ENCODE measurements at regions not wholly inside any gene's neighbourhood (a gene's known extent, or its start where the extent isn't known, plus 50 kb on each side); places are given as distances from the start of the nearest gene placed in this dataset.
A peak's percentile ranks its signal among the peaks of the same experiment; 100 is the strongest.

DNA sequence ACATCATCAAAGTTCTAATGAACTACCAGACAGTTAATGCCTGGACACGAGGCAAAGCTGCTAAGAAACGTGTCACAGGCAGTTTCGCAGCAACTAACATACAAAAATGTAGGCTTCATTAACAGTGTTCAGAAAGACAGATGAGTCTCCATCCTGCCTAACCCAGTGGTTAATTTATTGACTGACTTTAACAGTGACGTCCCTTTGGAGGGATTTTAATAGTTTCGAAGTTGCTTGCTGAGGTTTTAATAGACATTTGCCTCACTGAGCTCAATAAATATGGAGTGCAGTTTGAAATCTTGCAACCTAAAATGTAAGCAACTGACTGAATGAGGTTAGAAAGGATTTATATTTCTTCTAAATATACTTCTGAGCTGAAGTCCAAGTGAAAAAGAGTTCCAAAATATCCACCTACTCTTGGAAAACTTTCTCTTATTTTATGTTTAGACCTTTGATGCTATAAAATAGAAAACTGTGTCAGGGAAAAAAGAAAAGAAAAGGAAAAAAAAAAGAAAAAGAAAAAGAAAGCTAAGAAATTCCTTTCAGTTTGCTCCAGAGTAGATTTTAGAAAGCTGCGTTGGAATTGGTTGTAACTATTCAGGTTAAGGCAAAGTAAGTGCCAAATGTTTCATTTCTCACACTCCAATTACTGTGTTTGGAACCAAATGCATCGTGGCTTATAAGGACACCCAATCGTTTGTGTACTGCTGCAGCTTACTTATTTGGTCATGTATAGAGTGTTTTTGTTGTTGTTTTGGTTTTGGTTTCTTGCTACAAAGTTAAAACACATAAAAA is 2016.6 kb downstream of the MAT2B start:
- Histone ChIP-seq H3K4me3 (ENCODE audit: low read length in 2 of 2) (peak overlapping the region in 1 of 2 donors; percentile 31), H3K9ac (ENCODE audit: low read length in 2 of 2) (no peak overlapping the region), H3K9me3 (ENCODE audit: control insufficient read depth in 2 of 2, low read length in 2 of 2) (no peaks in the 10 kb centered on the region), H3K4me1 (ENCODE audit: control insufficient read depth, insufficient read depth, low read length) (no peaks in the 10 kb centered on the region), H3K36me3 (ENCODE audit: control insufficient read depth in 2 of 2, insufficient read depth in 2 of 2, low read length in 2 of 2) (no peaks in the 10 kb centered on the region), H3K27ac (ENCODE audit: low read length) (no peak overlapping the region), H3K27me3 (ENCODE audit: control insufficient read depth in 1 of 2, insufficient read depth in 2 of 2, low read length in 2 of 2) (no peaks in the 10 kb centered on the region)

DNA sequence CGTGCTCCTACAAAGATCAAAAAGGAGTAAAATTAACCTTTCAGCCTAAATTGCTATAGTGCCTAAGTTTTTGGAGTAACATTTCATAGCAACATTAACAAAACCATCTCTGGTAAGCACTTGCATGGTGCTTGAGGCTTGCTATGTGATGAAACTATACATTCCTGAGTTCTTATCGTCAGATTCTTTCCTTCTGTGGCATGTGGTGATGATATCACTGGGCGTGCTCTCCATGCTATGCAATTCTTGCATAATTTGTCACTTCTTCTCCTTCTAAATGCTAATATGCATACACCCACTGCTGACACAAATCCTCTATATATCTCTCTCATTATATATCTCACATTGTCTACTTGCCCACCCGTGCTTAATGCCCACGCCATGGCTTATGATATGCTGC is 2019.9 kb downstream of the MAT2B start:
- Histone ChIP-seq H3K4me1 (ENCODE audit: control insufficient read depth, insufficient read depth, low read length) (no peaks in the 10 kb centered on the region), H3K27me3 (ENCODE audit: control insufficient read depth in 1 of 2, insufficient read depth in 2 of 2, low read length in 2 of 2) (no peaks in the 10 kb centered on the region), H3K36me3 (ENCODE audit: control insufficient read depth in 2 of 2, insufficient read depth in 2 of 2, low read length in 2 of 2) (no peaks in the 10 kb centered on the region), H3K9ac (ENCODE audit: low read length in 2 of 2) (no peak overlapping the region), H3K27ac (ENCODE audit: low read length) (no peak overlapping the region), H3K4me3 (ENCODE audit: low read length in 2 of 2) (no peak overlapping the region), H3K9me3 (ENCODE audit: control insufficient read depth in 2 of 2, low read length in 2 of 2) (peaks cover 0 to 4% of the 10 kb centered on the region in 2 donors)

DNA sequence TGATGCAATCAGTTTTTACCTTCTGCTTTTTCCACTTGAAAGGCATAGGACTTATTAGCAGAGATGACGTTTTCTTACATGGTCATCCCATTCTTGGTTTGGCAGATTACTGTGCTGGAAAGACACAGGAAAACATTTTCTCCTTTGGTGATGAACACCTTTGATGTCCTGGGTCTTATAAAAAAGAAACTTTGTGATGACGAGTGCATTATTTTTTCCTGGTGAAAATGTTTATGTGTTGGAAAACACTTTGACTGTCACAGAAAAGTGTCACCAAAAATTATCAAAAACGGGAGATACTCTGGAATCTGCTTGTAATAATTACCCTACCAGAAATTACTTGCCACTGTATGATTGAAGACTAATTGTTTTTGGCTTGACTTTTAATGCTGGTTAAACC is 2020.9 kb downstream of the MAT2B start:
- H3K27ac ChIP-seq (ENCODE audit: low read length), result no peak overlapping the region

DNA sequence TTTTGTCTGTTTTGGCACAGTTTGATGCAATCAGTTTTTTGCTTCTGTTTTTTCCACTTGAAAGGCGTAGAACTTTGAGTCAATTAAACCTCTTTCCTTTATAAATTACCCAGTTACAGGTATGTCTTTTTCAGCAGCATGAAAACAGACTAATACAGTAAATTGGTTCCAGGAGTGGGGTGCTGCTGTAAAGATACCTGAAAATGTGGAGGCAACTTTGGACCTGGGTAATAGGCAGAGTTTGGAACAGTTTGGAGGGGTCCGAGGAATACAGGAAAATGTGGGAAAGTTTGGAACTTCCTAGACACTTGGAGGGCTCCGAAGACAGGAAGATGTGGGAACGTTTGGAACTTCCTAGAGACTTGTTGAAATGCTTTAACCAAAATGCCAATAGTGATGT is 2022.2 kb downstream of the MAT2B start:
- H3K27ac ChIP-seq (ENCODE audit: low read length), result no peak overlapping the region
- H3K36me3 ChIP-seq (ENCODE audit: control insufficient read depth in 2 of 2, insufficient read depth in 2 of 2, low read length in 2 of 2), result no peaks in the 10 kb centered on the region

More for the DNA sequence above, 2020.9 kb downstream of the MAT2B start:
- H3K4me3 ChIP-seq (ENCODE audit: low read length in 2 of 2), result no peak overlapping the region
- H3K36me3 ChIP-seq (ENCODE audit: control insufficient read depth in 2 of 2, insufficient read depth in 2 of 2, low read length in 2 of 2), result no peaks in the 10 kb centered on the region
- no peaks in the 10 kb centered on the region for H3K27me3 ChIP-seq (ENCODE audit: control insufficient read depth in 1 of 2, insufficient read depth in 2 of 2, low read length in 2 of 2)
- H3K9ac ChIP-seq (ENCODE audit: low read length in 2 of 2), result no peak overlapping the region
- H3K9me3 ChIP-seq (ENCODE audit: control insufficient read depth in 2 of 2, low read length in 2 of 2), result peaks cover 0 to 4% of the 10 kb centered on the region in 2 donors
- H3K4me1 ChIP-seq (ENCODE audit: control insufficient read depth, insufficient read depth, low read length), result no peaks in the 10 kb centered on the region

DNA sequence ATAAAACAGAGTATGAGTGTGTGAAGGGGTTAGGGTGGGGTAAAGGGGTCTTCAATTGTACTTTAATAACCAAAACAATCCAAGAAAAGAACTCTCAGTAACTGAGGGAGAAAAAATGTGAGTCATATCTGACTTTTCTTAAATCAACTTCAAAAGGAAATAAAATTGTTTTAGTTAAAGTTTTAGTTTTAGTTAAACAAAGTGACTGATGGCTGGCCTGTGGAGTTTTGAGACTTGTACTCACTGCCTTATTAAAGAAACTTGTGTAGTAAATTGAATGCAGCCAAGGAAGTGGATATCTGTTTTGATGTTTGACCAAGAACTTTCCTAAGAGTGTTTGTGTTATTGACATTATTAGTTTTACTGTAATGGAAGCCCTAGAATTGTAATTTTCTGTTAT is 2032.6 kb downstream of the MAT2B start:
- no peak overlapping the region for H3K27ac ChIP-seq (ENCODE audit: low read length)
- no peaks in the 10 kb centered on the region for H3K9me3 ChIP-seq (ENCODE audit: control insufficient read depth in 2 of 2, low read length in 2 of 2)
- no peak overlapping the region for H3K9ac ChIP-seq (ENCODE audit: low read length in 2 of 2)
- no peaks in the 10 kb centered on the region for H3K27me3 ChIP-seq (ENCODE audit: control insufficient read depth in 1 of 2, insufficient read depth in 2 of 2, low read length in 2 of 2)
- H3K36me3 ChIP-seq (ENCODE audit: control insufficient read depth in 2 of 2, insufficient read depth in 2 of 2, low read length in 2 of 2), result no peaks in the 10 kb centered on the region
- no peaks in the 10 kb centered on the region for H3K4me1 ChIP-seq (ENCODE audit: control insufficient read depth, insufficient read depth, low read length)
- no peak overlapping the region for H3K4me3 ChIP-seq (ENCODE audit: low read length in 2 of 2)

More for the DNA sequence above, 2022.2 kb downstream of the MAT2B start:
- H3K9ac ChIP-seq (ENCODE audit: low read length in 2 of 2), result no peak overlapping the region
- no peaks in the 10 kb centered on the region for H3K27me3 ChIP-seq (ENCODE audit: control insufficient read depth in 1 of 2, insufficient read depth in 2 of 2, low read length in 2 of 2)
- H3K4me1 ChIP-seq (ENCODE audit: control insufficient read depth, insufficient read depth, low read length), result no peaks in the 10 kb centered on the region
- H3K4me3 ChIP-seq (ENCODE audit: low read length in 2 of 2), result no peak overlapping the region
- peaks cover 0 to 4% of the 10 kb centered on the region in 2 donors for H3K9me3 ChIP-seq (ENCODE audit: control insufficient read depth in 2 of 2, low read length in 2 of 2)

DNA sequence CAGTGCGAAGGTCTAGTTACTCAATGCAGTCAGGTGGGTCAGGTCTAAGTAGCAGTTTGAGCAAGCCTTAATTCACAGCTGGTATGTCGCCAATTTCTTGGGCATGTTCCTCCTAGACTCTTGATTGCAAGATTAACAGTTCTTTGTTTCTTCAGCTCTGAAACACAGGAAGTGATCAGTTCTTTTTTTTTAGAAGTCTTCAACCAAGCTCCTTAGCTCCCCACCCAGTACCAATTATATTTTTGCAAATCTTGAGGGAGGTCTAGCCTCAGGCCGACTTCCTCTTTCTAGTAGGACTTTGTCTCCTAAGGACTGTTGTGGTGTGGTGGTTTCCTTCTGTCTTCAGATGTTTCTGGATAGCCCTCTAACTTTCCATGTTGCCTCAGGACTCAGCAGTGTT is 2054.2 kb downstream of the MAT2B start:
- H3K27me3 ChIP-seq (ENCODE audit: control insufficient read depth in 1 of 2, insufficient read depth in 2 of 2, low read length in 2 of 2), result no peaks in the 10 kb centered on the region
- no peak overlapping the region for H3K27ac ChIP-seq (ENCODE audit: low read length)
- no peaks in the 10 kb centered on the region for H3K9me3 ChIP-seq (ENCODE audit: control insufficient read depth in 2 of 2, low read length in 2 of 2)
- no peaks in the 10 kb centered on the region for H3K4me1 ChIP-seq (ENCODE audit: control insufficient read depth, insufficient read depth, low read length)
- no peak overlapping the region for H3K4me3 ChIP-seq (ENCODE audit: low read length in 2 of 2)
- H3K36me3 ChIP-seq (ENCODE audit: control insufficient read depth in 2 of 2, insufficient read depth in 2 of 2, low read length in 2 of 2), result no peaks in the 10 kb centered on the region
- no peak overlapping the region for H3K9ac ChIP-seq (ENCODE audit: low read length in 2 of 2)

DNA sequence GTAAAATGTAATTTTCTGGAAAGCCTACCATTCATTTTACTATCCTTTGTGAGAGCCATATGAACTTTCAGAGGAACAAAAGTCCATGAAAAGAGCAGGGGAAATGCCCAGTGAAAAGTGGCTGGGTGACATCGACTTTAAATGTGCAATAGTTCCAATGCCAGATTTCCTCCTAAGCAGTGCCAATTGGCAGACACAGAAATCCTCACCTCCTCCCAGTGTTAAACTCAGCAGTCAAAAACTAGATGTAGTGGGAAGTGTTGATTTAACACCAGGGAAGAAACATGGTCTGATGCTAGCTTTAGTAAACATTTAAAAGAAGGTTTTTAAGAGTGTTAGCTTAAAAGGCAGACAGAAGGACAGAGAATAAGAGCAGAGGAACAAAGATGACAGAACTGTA is 2055.2 kb downstream of the MAT2B start:
- no peaks in the 10 kb centered on the region for H3K9me3 ChIP-seq (ENCODE audit: control insufficient read depth in 2 of 2, low read length in 2 of 2)
- H3K36me3 ChIP-seq (ENCODE audit: control insufficient read depth in 2 of 2, insufficient read depth in 2 of 2, low read length in 2 of 2), result no peaks in the 10 kb centered on the region

DNA sequence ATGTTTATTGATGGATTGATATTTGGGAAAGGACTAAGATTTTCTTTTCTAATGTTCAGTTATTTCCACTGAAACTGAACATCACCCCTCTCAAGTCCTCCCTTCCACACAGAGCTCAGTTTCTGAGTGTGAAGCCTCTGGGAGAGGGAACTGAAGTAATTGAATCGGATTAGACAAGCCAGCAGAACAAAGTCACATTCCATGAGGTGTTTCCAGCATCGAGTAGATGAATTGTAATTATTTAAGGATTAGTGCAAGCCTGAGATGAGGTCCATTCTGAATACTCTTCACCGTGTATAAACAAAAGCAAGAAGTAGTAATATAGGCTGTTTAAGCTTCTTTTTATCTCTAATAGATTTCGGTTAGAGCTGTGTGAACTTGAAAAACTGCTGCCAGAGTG is 2060.5 kb downstream of the MAT2B start:
- Histone ChIP-seq H3K36me3 (ENCODE audit: control insufficient read depth in 2 of 2, insufficient read depth in 2 of 2, low read length in 2 of 2) (no peaks in the 10 kb centered on the region), H3K9ac (ENCODE audit: low read length in 2 of 2) (no peak overlapping the region), H3K4me1 (ENCODE audit: control insufficient read depth, insufficient read depth, low read length) (no peaks in the 10 kb centered on the region), H3K27me3 (ENCODE audit: control insufficient read depth in 1 of 2, insufficient read depth in 2 of 2, low read length in 2 of 2) (no peaks in the 10 kb centered on the region), H3K27ac (ENCODE audit: low read length) (no peak overlapping the region), H3K9me3 (ENCODE audit: control insufficient read depth in 2 of 2, low read length in 2 of 2) (no peaks in the 10 kb centered on the region), H3K4me3 (ENCODE audit: low read length in 2 of 2) (no peak overlapping the region)

More for the DNA sequence above, 2055.2 kb downstream of the MAT2B start:
- Histone ChIP-seq H3K9ac (ENCODE audit: low read length in 2 of 2) (no peak overlapping the region), H3K27ac (ENCODE audit: low read length) (no peak overlapping the region), H3K27me3 (ENCODE audit: control insufficient read depth in 1 of 2, insufficient read depth in 2 of 2, low read length in 2 of 2) (no peaks in the 10 kb centered on the region), H3K4me3 (ENCODE audit: low read length in 2 of 2) (no peak overlapping the region), H3K4me1 (ENCODE audit: control insufficient read depth, insufficient read depth, low read length) (no peaks in the 10 kb centered on the region)

DNA sequence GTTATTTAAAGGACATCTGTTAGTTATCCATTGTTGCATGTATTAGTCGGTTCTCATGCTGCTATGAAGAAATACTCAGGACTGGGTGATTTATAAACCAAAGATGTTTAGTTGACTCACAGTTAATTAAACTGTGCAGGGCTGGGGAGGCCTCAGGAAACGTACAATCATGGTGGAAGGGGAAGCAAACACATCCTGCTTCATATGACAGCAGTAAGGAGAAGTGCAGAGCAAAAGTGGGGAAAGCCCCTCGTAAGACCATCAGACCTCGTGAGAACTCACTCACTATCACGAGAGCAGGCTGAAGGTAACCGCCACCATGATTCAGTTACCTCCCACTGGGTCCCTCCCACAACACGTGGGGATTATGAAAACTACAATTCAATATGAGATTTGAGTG is 2064.1 kb downstream of the MAT2B start:
- Histone ChIP-seq H3K4me3 (ENCODE audit: low read length in 2 of 2) (no peak overlapping the region), H3K9ac (ENCODE audit: low read length in 2 of 2) (no peak overlapping the region)

DNA sequence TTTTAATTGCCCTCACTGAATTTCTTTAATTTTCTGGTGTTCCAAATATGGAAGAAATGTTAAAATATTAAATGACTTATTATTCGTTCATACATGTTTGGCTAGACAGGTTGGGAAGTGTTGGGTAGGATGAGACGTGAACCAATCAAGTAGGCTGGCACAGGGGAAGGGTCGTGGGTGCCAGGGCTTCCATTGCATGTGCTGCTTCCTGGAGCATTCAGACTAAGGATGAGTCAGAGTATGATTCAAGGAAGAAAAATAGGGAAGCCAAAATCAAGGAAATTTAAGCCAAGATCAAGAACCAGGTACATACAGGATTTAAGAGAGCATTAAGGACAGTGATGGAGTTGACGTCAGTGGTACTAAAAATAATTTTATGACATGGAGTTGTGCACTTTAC is 2068.0 kb downstream of the MAT2B start:
- no peaks in the 10 kb centered on the region for H3K36me3 ChIP-seq (ENCODE audit: control insufficient read depth in 2 of 2, insufficient read depth in 2 of 2, low read length in 2 of 2)
- H3K4me1 ChIP-seq (ENCODE audit: control insufficient read depth, insufficient read depth, low read length), result no peaks in the 10 kb centered on the region
- no peak overlapping the region for H3K4me3 ChIP-seq (ENCODE audit: low read length in 2 of 2)
- no peaks in the 10 kb centered on the region for H3K9me3 ChIP-seq (ENCODE audit: control insufficient read depth in 2 of 2, low read length in 2 of 2)
- H3K9ac ChIP-seq (ENCODE audit: low read length in 2 of 2), result no peak overlapping the region
- no peaks in the 10 kb centered on the region for H3K27me3 ChIP-seq (ENCODE audit: control insufficient read depth in 1 of 2, insufficient read depth in 2 of 2, low read length in 2 of 2)
- no peak overlapping the region for H3K27ac ChIP-seq (ENCODE audit: low read length)

More for the DNA sequence above, 2064.1 kb downstream of the MAT2B start:
- no peaks in the 10 kb centered on the region for H3K36me3 ChIP-seq (ENCODE audit: control insufficient read depth in 2 of 2, insufficient read depth in 2 of 2, low read length in 2 of 2)
- no peak overlapping the region for H3K27ac ChIP-seq (ENCODE audit: low read length)
- no peaks in the 10 kb centered on the region for H3K27me3 ChIP-seq (ENCODE audit: control insufficient read depth in 1 of 2, insufficient read depth in 2 of 2, low read length in 2 of 2)
- H3K9me3 ChIP-seq (ENCODE audit: control insufficient read depth in 2 of 2, low read length in 2 of 2), result no peaks in the 10 kb centered on the region
- H3K4me1 ChIP-seq (ENCODE audit: control insufficient read depth, insufficient read depth, low read length), result no peaks in the 10 kb centered on the region

DNA sequence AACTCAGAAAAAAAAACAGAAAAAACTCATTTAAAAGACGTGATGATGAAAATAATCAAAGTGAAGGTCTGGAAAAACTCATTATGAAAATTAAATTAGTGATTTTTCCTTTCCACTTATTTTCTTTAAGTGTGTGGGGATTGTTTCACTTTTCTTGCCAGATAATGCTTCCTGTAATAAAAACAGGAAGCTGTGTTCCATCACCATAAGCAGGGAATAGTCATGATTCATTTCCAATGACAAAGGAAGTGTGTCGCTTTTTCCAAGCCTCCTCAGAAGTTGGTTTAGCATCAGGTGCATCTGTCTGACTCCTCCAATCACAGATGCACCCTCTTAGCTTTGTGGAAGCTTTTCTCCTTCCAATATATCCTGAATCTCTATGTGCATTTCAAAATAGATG is 2068.7 kb downstream of the MAT2B start:
- Histone ChIP-seq H3K27me3 (ENCODE audit: control insufficient read depth in 1 of 2, insufficient read depth in 2 of 2, low read length in 2 of 2) (no peaks in the 10 kb centered on the region), H3K4me1 (ENCODE audit: control insufficient read depth, insufficient read depth, low read length) (no peaks in the 10 kb centered on the region), H3K4me3 (ENCODE audit: low read length in 2 of 2) (no peak overlapping the region), H3K27ac (ENCODE audit: low read length) (no peak overlapping the region), H3K9ac (ENCODE audit: low read length in 2 of 2) (no peak overlapping the region), H3K36me3 (ENCODE audit: control insufficient read depth in 2 of 2, insufficient read depth in 2 of 2, low read length in 2 of 2) (no peaks in the 10 kb centered on the region), H3K9me3 (ENCODE audit: control insufficient read depth in 2 of 2, low read length in 2 of 2) (no peaks in the 10 kb centered on the region)

Data from stomach smooth muscle (tissue), 2 donors.